Activated CD4-positive, alpha-beta memory T cell treated with anti-CD3 and anti-CD28 coated beads, Interleukin-2, amount 10 ng/mL, durations not matched to agents 7 days and 5 days (primary cell): ENCODE measurements at regions not wholly inside any gene's neighbourhood (a gene's known extent, or its start where the extent isn't known, plus 50 kb on each side); places are given as distances from the start of the nearest gene placed in this dataset.

ENCODE experiments used
- CTCF ChIA-PET: fragments of 350-600 bp; sonication (Branson Sonifier 250); formaldehyde crosslinking; loops from one replicate; lab custom pipeline; 2021; ENCODE audit warnings: antibody characterized with exemption, inconsistent platforms; lab: Charles Lee
- POLR2A ChIA-PET: fragments of 350-600 bp; sonication (Branson Sonifier 250); formaldehyde crosslinking; loops from one replicate; lab custom pipeline; 2021; ENCODE audit warnings: antibody characterized with exemption; lab: Charles Lee
- DNase-seq: peaks from one replicate; pipeline ENCODE4 v3.0.0-alpha.2; 2020
- H3K27ac Mint-ChIP-seq: one replicate; pipeline ENCODE4 v1.8.0; 2021; ENCODE audit warnings: mild to moderate bottlenecking, mixed read lengths
- H3K27me3 Mint-ChIP-seq: one replicate; pipeline ENCODE4 v1.8.0; 2021; ENCODE audit warnings: mixed read lengths
- H3K36me3 Mint-ChIP-seq: one replicate; pipeline ENCODE4 v1.8.0; 2021; ENCODE audit warnings: low read depth, mixed read lengths
- H3K4me1 Mint-ChIP-seq: one replicate; pipeline ENCODE4 v1.8.0; 2021; ENCODE audit warnings: mixed read lengths
- H3K4me3 Mint-ChIP-seq: one replicate; pipeline ENCODE4 v1.8.0; 2021; ENCODE audit warnings: mild to moderate bottlenecking, mixed read lengths
- H3K9me3 Mint-ChIP-seq: one replicate; pipeline ENCODE4 v1.8.0; 2021; ENCODE audit warnings: mixed read lengths

- ChIA-PET POLR2A (no interaction called here), CTCF (no interaction called here)
- H3K27me3 Mint-ChIP-seq, result peaks cover 7% of the 10 kb centered on the region
- DNase-seq, result no peak
- no peaks in the 10 kb centered on the region for H3K4me1 Mint-ChIP-seq
- H3K27ac Mint-ChIP-seq, result no peak overlapping the region
- no peak overlapping the region for H3K4me3 Mint-ChIP-seq
- no peaks in the 10 kb centered on the region for H3K36me3 Mint-ChIP-seq
- no peaks in the 10 kb centered on the region for H3K9me3 Mint-ChIP-seq
These were observed 134.5 kb upstream of the CTAGE1 start for GRCh38 chr18:22552254-22552653.

DNA sequence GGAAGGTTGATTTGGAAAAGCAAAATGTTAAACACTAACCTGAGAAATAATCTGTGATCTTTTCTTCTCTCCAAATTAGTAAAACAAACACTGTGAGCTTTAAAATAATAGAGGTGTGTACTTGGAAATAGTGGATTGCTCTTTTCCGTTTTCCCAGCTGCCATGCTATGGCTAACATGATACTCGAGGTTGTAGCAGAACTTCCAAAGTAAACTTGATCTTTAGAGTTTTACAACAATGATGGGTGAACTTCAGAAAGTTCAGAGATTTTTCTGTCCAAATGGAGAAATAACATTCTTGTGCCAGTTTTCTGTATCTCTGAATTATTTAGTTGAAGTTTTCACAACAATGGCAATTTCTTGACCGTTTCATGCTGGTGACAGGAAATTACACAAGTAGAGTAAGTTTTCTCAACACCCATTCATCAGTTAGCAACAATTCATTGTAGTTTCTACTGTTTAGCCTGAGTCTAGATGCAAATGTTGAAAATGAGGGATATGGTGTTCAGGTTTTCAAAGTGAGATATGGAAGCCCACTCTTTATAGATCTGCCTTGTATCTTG lies 135.3 kb upstream of the CTAGE1 start:
- Mint-ChIP-seq H3K36me3 (no peaks in the 10 kb centered on the region), H3K9me3 (no peaks in the 10 kb centered on the region), H3K27me3 (peaks cover 15% of the 10 kb centered on the region), H3K27ac (no peak overlapping the region), H3K4me1 (no peaks in the 10 kb centered on the region), H3K4me3 (no peak overlapping the region)
- CTCF ChIA-PET, result no interaction called here
- DNase-seq, result no peak
- POLR2A ChIA-PET, result no interaction called here

DNA sequence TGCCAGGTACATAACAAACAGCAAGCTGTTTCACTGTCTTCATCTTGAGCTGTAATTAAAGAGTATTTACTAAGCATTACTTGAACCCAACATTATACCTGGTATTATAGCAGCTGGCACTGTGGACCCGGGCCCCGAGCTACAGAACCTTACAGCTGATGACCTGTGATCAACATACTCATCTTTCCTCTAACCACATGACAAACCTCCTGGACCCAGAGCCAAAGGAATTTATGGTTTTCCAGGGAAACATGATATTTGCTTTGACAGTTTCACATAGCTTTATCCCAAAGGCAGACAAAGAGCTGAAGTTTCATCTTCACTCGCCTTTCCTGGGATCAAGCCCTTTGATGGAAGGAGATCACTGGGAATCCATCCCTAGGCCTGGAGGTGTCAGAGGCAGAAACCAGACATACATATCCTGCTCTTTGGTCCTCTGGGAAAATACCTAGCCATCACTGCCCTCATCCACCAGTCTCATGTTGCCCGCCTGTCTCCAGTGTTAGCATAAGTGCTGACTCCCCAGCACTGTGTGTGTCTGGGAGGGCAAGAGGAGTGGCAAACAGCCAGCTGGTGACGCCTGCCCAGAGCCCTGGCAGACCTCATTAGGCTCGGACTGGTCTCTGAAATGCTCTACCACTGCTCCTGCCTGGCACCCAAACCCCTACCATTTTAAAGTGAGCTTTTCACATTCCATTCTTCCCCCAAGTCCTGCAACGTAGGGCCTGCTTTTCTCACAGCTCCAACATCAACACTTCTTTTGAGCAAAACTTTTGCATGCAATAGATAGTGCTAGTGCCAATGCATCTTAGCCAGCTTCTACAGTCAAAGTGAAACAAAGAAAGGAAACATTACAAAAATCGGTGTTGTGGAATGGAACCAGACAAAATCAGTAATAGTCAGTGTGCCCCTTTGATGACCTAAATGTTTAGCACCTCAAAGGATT lies 138.8 kb upstream of the CTAGE1 start:
- H3K36me3 Mint-ChIP-seq, result no peaks in the 10 kb centered on the region
- H3K4me1 Mint-ChIP-seq, result peaks cover 2% of the 10 kb centered on the region
- H3K4me3 Mint-ChIP-seq, result no peak overlapping the region
- H3K27me3 Mint-ChIP-seq, result peaks cover 35% of the 10 kb centered on the region
- CTCF ChIA-PET, result no interaction called here
- H3K27ac Mint-ChIP-seq, result no peak overlapping the region
- POLR2A ChIA-PET, result no interaction called here
- no peak for DNase-seq
- no peaks in the 10 kb centered on the region for H3K9me3 Mint-ChIP-seq

- DNase-seq, result no peak
- peaks cover 2% of the 10 kb centered on the region for H3K4me1 Mint-ChIP-seq
- CTCF ChIA-PET, result no interaction called here
These were observed 139.6 kb upstream of the CTAGE1 start for GRCh38 chr18:22557168-22557941.

DNA sequence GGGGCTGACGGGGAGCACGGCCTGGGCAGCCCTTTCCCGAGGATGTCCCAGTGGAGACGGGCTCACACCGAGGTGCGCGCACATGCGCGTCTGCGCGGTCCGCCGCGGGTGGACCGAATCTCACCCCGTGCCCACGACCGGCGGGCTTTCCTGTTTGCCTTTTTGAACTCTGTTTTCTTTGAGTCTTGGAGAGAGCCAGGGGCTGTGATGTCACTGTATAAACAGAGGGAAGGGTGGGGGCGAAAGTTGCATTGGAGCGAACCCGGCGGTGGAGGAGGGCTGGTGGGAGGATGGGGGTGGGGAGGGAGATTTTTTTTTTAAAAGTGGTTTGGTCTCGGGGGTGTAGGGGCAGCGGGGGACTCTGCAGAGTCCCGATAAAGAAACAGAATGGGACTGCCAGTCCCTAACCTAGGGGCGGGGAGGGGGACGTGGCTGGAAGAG lies 141.2 kb upstream of the CTAGE1 start:
- Mint-ChIP-seq H3K4me1 (peaks cover 2% of the 10 kb centered on the region), H3K27ac (no peak overlapping the region), H3K27me3 (peaks cover 41% of the 10 kb centered on the region), H3K4me3 (no peak overlapping the region), H3K36me3 (no peaks in the 10 kb centered on the region), H3K9me3 (no peaks in the 10 kb centered on the region)
- ChIA-PET CTCF (no interaction called here), POLR2A (no interaction called here)
- no peak for DNase-seq

More at GRCh38 chr18:22557168-22557941, 139.6 kb upstream of the CTAGE1 start:
- no peak overlapping the region for H3K27ac Mint-ChIP-seq
- H3K36me3 Mint-ChIP-seq, result no peaks in the 10 kb centered on the region
- H3K9me3 Mint-ChIP-seq, result no peaks in the 10 kb centered on the region
- POLR2A ChIA-PET, result no interaction called here
- H3K27me3 Mint-ChIP-seq, result peaks cover 37% of the 10 kb centered on the region
- H3K4me3 Mint-ChIP-seq, result no peak overlapping the region

GRCh38 chr18:22559414-22560274 lies 141.9 kb upstream of the CTAGE1 start:
- CTCF ChIA-PET, result no interaction called here
- peaks cover 41% of the 10 kb centered on the region for H3K27me3 Mint-ChIP-seq
- POLR2A ChIA-PET, result no interaction called here
- no peaks in the 10 kb centered on the region for H3K9me3 Mint-ChIP-seq
- H3K36me3 Mint-ChIP-seq, result no peaks in the 10 kb centered on the region
- no peak overlapping the region for H3K4me3 Mint-ChIP-seq
- peaks cover 2% of the 10 kb centered on the region for H3K4me1 Mint-ChIP-seq
- no peak for DNase-seq
- H3K27ac Mint-ChIP-seq, result no peak overlapping the region

DNA sequence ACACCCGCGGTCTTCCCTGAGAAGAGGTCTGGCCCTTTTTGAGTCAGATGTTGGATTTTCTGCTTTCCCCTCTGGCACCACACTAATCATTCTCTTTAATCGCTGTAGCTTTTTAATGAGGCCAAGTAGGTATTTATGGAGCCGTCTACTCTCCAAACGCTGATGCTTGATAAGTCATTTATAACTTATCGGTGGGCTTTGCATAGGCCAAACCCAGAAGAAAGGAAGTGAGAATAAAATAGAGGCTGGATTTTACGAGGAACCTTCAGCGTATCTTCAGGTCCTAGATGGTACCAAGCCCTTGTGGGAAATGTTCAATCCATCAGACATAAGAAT lies 142.5 kb upstream of the CTAGE1 start:
- ChIA-PET POLR2A (no interaction called here), CTCF (no interaction called here)
- Mint-ChIP-seq H3K27ac (no peak overlapping the region), H3K4me1 (peaks cover 2% of the 10 kb centered on the region), H3K27me3 (peaks cover 41% of the 10 kb centered on the region), H3K9me3 (no peaks in the 10 kb centered on the region), H3K4me3 (no peak overlapping the region), H3K36me3 (no peaks in the 10 kb centered on the region)
- no peak for DNase-seq

GRCh38 chr18:22560797-22561196 lies 143.1 kb upstream of the CTAGE1 start:
- Mint-ChIP-seq H3K4me3 (no peak overlapping the region), H3K27me3 (peaks cover 41% of the 10 kb centered on the region), H3K9me3 (no peaks in the 10 kb centered on the region), H3K4me1 (peaks cover 2% of the 10 kb centered on the region), H3K36me3 (no peaks in the 10 kb centered on the region), H3K27ac (no peak overlapping the region)
- DNase-seq, result no peak
- ChIA-PET CTCF (no interaction called here), POLR2A (no interaction called here)

DNA sequence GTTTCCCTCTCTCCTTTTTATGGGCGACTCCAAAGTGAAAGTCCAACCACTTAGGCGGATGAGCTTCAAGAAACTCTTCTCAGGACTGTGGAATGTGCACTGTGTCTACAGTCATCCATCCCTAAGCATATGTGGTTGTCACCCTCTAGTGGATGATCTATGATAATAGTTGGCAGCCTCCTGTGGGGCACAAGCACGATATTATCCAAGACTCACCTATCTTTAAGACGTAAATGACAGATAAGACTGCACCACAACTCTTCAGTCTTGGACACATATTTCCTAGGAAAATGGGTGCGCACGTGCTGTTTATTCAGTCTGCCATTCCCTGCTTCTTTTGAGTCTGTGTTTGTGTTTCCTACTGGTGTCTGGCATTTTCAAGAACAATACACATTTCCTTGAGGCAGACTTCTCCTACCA lies 145.5 kb upstream of the CTAGE1 start:
- Mint-ChIP-seq H3K36me3 (no peaks in the 10 kb centered on the region), H3K27me3 (peaks cover 25% of the 10 kb centered on the region), H3K4me1 (peaks cover 2% of the 10 kb centered on the region), H3K9me3 (no peaks in the 10 kb centered on the region), H3K27ac (no peak overlapping the region), H3K4me3 (no peak overlapping the region)
- DNase-seq, result no peak
- ChIA-PET CTCF (no interaction called here), POLR2A (no interaction called here)

GRCh38 chr18:22564036-22564435 lies 146.3 kb upstream of the CTAGE1 start:
- CTCF ChIA-PET, result no interaction called here

DNA sequence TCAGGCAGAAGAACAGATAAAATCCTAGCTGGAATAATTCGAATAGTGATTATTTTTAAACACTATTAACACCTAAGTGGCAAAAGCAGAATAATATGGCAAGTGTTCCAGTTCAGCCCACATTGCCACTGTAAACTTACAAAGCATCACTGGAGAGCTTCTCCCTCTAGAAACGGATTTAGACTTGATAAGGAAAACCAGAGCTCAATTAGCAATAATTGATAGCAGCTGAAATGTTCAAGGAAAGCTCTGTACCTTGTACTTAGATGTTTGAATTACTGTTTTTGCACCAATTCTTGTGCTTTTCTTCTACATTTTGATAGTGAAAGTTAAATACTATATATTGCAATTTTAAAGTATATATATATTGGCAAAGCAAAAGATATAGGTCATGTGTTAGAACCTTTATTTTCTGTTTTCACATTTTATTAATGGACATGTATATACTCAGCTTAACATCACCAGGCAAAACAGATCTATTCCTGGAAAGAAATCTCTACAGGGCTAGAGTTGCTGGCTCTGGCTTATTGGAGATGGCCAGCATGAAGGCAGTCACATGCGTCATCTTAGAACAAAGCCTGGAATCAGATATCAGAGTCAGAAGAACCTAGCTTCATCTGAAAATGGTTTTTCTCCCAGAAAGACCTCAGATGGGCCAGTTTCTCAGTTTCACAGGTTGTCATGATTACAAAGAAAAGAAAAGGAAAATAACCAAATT lies 149.1 kb upstream of the CTAGE1 start:
- no peak overlapping the region for H3K4me3 Mint-ChIP-seq
- ChIA-PET CTCF (no interaction called here), POLR2A (no interaction called here)
- no peaks in the 10 kb centered on the region for H3K4me1 Mint-ChIP-seq
- H3K27me3 Mint-ChIP-seq, result peaks cover 5% of the 10 kb centered on the region
- no peaks in the 10 kb centered on the region for H3K9me3 Mint-ChIP-seq
- DNase-seq, result no peak
- no peaks in the 10 kb centered on the region for H3K36me3 Mint-ChIP-seq
- H3K27ac Mint-ChIP-seq, result no peak overlapping the region

More at GRCh38 chr18:22564036-22564435, 146.3 kb upstream of the CTAGE1 start:
- Mint-ChIP-seq H3K4me1 (peaks cover 2% of the 10 kb centered on the region), H3K9me3 (no peaks in the 10 kb centered on the region), H3K36me3 (no peaks in the 10 kb centered on the region), H3K4me3 (no peak overlapping the region), H3K27ac (no peak overlapping the region), H3K27me3 (peaks cover 23% of the 10 kb centered on the region)
- POLR2A ChIA-PET, result no interaction called here
- no peak for DNase-seq

DNA sequence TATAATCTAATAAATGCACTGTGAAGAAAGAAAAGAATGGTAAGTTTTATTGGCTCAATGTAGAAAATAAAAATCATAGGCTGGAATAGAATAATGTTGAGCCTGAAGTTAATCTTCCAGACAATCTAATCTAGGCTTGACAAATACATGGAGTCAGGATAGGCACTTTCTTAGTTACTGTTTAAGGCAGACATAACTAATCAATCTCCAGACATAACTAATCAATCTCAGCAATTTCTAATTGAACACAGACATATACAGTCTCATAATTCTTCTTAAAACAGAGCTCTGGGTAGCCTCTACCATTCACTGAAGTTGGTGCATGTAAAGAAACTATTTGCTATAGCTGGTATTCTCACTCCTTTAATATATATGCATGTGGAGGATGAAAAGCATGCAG lies 150.1 kb upstream of the CTAGE1 start:
- CTCF ChIA-PET, result no interaction called here

More for the DNA sequence above, 150.1 kb upstream of the CTAGE1 start:
- Mint-ChIP-seq H3K36me3 (no peaks in the 10 kb centered on the region), H3K9me3 (no peaks in the 10 kb centered on the region), H3K4me1 (no peaks in the 10 kb centered on the region), H3K4me3 (no peak overlapping the region), H3K27ac (no peak overlapping the region), H3K27me3 (peaks cover 2% of the 10 kb centered on the region)
- DNase-seq, result no peak
- POLR2A ChIA-PET, result no interaction called here
